Stimulated activated effector memory CD8-positive, alpha-beta T cell treated with anti-CD3 and anti-CD28 coated beads, Interleukin-12 subunit alpha, Interleukin-12 subunit beta, amount 100 ng/mL, for 72 hours (primary cell): ENCODE measurements at regions not wholly inside any gene's neighbourhood (a gene's known extent, or its start where the extent isn't known, plus 50 kb on each side); places are given as distances from the start of the nearest gene placed in this dataset.
A peak's percentile ranks its signal among the peaks of the same experiment; 100 is the strongest.

Experiments
- ATAC-seq: fragments of 150-1000 bp; cut with Tn5 transposase; 2 replicates; pipeline ENCODE4 v1.10.0; 2021
- DNase-seq, 2 donors: peaks; one replicate each; pipeline ENCODE4 v3.0.0; 2021 to 2022; ENCODE audit warnings: low spot score in 2 of 2
- H3K27ac Mint-ChIP-seq: one replicate; pipeline ENCODE4 v1.8.0; 2022; ENCODE audit warnings: mild to moderate bottlenecking, mixed read lengths
- H3K36me3 Mint-ChIP-seq: one replicate; pipeline ENCODE4 v1.8.0; 2022; ENCODE audit warnings: mild to moderate bottlenecking, mixed read lengths
- H3K4me1 Mint-ChIP-seq: one replicate; pipeline ENCODE4 v1.8.0; 2022; ENCODE audit warnings: mixed read lengths
- H3K4me3 Mint-ChIP-seq: one replicate; pipeline ENCODE4 v1.8.0; 2022; ENCODE audit warnings: mild to moderate bottlenecking, mixed read lengths
- H3K9me3 Mint-ChIP-seq: one replicate; pipeline ENCODE4 v1.8.0; 2022; ENCODE audit warnings: mixed read lengths

GRCh38 chr3:193826159-193826795, 233.3 kb downstream of the OPA1 start:
- H3K9me3 Mint-ChIP-seq: no peaks in the 10 kb centered on the region
- no peak overlapping the region for H3K27ac Mint-ChIP-seq
- H3K4me1 Mint-ChIP-seq: no peaks in the 10 kb centered on the region
- DNase-seq (no peak), ATAC-seq (no peak)
- H3K4me3 Mint-ChIP-seq: no peak overlapping the region
- no peaks in the 10 kb centered on the region for H3K36me3 Mint-ChIP-seq

GRCh38 chr3:193827040-193827669, 234.1 kb downstream of the OPA1 start:
- no peak for DNase-seq
- H3K4me3 Mint-ChIP-seq: no peak overlapping the region
- H3K27ac Mint-ChIP-seq: no peak overlapping the region
- ATAC-seq: no peak
- H3K36me3 Mint-ChIP-seq: no peaks in the 10 kb centered on the region
- H3K9me3 Mint-ChIP-seq: no peaks in the 10 kb centered on the region
- no peaks in the 10 kb centered on the region for H3K4me1 Mint-ChIP-seq

GRCh38 chr3:193827871-193828270, 234.9 kb downstream of the OPA1 start:
- Mint-ChIP-seq H3K4me3 (no peak overlapping the region), H3K4me1 (no peaks in the 10 kb centered on the region), H3K9me3 (no peaks in the 10 kb centered on the region), H3K36me3 (no peaks in the 10 kb centered on the region), H3K27ac (no peak overlapping the region)
- ATAC-seq: no peak
- no peak for DNase-seq

- Mint-ChIP-seq H3K4me3 (no peak overlapping the region), H3K9me3 (no peaks in the 10 kb centered on the region), H3K36me3 (no peaks in the 10 kb centered on the region), H3K4me1 (no peaks in the 10 kb centered on the region), H3K27ac (no peak overlapping the region)
- no peak for DNase-seq
- no peak for ATAC-seq
Measured at GRCh38 chr3:193828477-193828876, 235.5 kb downstream of the OPA1 start.

- Mint-ChIP-seq H3K36me3 (no peaks in the 10 kb centered on the region), H3K4me3 (no peak overlapping the region), H3K9me3 (no peaks in the 10 kb centered on the region), H3K27ac (no peak overlapping the region), H3K4me1 (no peaks in the 10 kb centered on the region)
- ATAC-seq (no peak), DNase-seq (no peak)
Measured at GRCh38 chr3:193829781-193830180, 236.8 kb downstream of the OPA1 start.

GRCh38 chr3:193830791-193831191, 237.8 kb downstream of the OPA1 start:
- ATAC-seq: no peak
- no peaks in the 10 kb centered on the region for H3K36me3 Mint-ChIP-seq
- no peaks in the 10 kb centered on the region for H3K4me1 Mint-ChIP-seq

GRCh38 chr3:193831495-193832455, 238.8 kb downstream of the OPA1 start:
- no peak overlapping the region for H3K27ac Mint-ChIP-seq
- no peaks in the 10 kb centered on the region for H3K9me3 Mint-ChIP-seq
- no peak for DNase-seq
- H3K4me1 Mint-ChIP-seq: no peaks in the 10 kb centered on the region
- no peak overlapping the region for H3K4me3 Mint-ChIP-seq
- no peaks in the 10 kb centered on the region for H3K36me3 Mint-ChIP-seq
- ATAC-seq: no peak

More at GRCh38 chr3:193830791-193831191, 237.8 kb downstream of the OPA1 start:
- no peak for DNase-seq
- Mint-ChIP-seq H3K4me3 (no peak overlapping the region), H3K9me3 (no peaks in the 10 kb centered on the region), H3K27ac (no peak overlapping the region)

GRCh38 chr3:193832833-193833413, 239.9 kb downstream of the OPA1 start:
- Mint-ChIP-seq H3K9me3 (no peaks in the 10 kb centered on the region), H3K36me3 (no peaks in the 10 kb centered on the region), H3K4me1 (no peaks in the 10 kb centered on the region), H3K4me3 (no peak overlapping the region), H3K27ac (no peak overlapping the region)
- DNase-seq (no peak), ATAC-seq (no peak)

GRCh38 chr3:193833592-193833991, 240.6 kb downstream of the OPA1 start:
- H3K4me1 Mint-ChIP-seq: no peaks in the 10 kb centered on the region
- H3K27ac Mint-ChIP-seq: no peak overlapping the region
- no peak overlapping the region for H3K4me3 Mint-ChIP-seq

GRCh38 chr3:193835414-193835813, 242.4 kb downstream of the OPA1 start:
- no peaks in the 10 kb centered on the region for H3K4me1 Mint-ChIP-seq
- no peak overlapping the region for H3K27ac Mint-ChIP-seq
- no peaks in the 10 kb centered on the region for H3K9me3 Mint-ChIP-seq
- ATAC-seq (no peak), DNase-seq (no peak)
- no peaks in the 10 kb centered on the region for H3K36me3 Mint-ChIP-seq
- H3K4me3 Mint-ChIP-seq: no peak overlapping the region

More at GRCh38 chr3:193833592-193833991, 240.6 kb downstream of the OPA1 start:
- Mint-ChIP-seq H3K9me3 (no peaks in the 10 kb centered on the region), H3K36me3 (no peaks in the 10 kb centered on the region)
- DNase-seq (no peak), ATAC-seq (peak; percentile 4)

- no peaks in the 10 kb centered on the region for H3K9me3 Mint-ChIP-seq
- no peaks in the 10 kb centered on the region for H3K36me3 Mint-ChIP-seq
- H3K4me1 Mint-ChIP-seq: no peaks in the 10 kb centered on the region
- H3K27ac Mint-ChIP-seq: no peak overlapping the region
- no peak for ATAC-seq
- H3K4me3 Mint-ChIP-seq: no peak overlapping the region
- no peak for DNase-seq
Measured at GRCh38 chr3:193836511-193836910, 243.5 kb downstream of the OPA1 start.

- Mint-ChIP-seq H3K36me3 (no peaks in the 10 kb centered on the region), H3K4me1 (no peaks in the 10 kb centered on the region), H3K9me3 (no peaks in the 10 kb centered on the region), H3K27ac (no peak overlapping the region), H3K4me3 (no peak overlapping the region)
- ATAC-seq (no peak), DNase-seq (no peak)
Measured at GRCh38 chr3:193836918-193837317, 243.9 kb downstream of the OPA1 start.

GRCh38 chr3:193837347-193837827, 244.4 kb downstream of the OPA1 start:
- DNase-seq (no peak), ATAC-seq (no peak)
- Mint-ChIP-seq H3K36me3 (no peaks in the 10 kb centered on the region), H3K9me3 (no peaks in the 10 kb centered on the region), H3K4me1 (no peaks in the 10 kb centered on the region), H3K4me3 (no peak overlapping the region), H3K27ac (no peak overlapping the region)

GRCh38 chr3:193840111-193840641, 247.2 kb downstream of the OPA1 start:
- Mint-ChIP-seq H3K4me1 (no peaks in the 10 kb centered on the region), H3K9me3 (no peaks in the 10 kb centered on the region), H3K36me3 (no peaks in the 10 kb centered on the region), H3K27ac (no peak overlapping the region), H3K4me3 (no peak overlapping the region)
- ATAC-seq (no peak), DNase-seq (no peak)

- no peaks in the 10 kb centered on the region for H3K4me1 Mint-ChIP-seq
- ATAC-seq: no peak
- no peak for DNase-seq
- H3K4me3 Mint-ChIP-seq: no peak overlapping the region
- H3K36me3 Mint-ChIP-seq: no peaks in the 10 kb centered on the region
- no peaks in the 10 kb centered on the region for H3K9me3 Mint-ChIP-seq
- H3K27ac Mint-ChIP-seq: no peak overlapping the region
Measured at GRCh38 chr3:193841581-193841980, 248.6 kb downstream of the OPA1 start.
